ENCODE measurements at regions not wholly inside any gene's neighbourhood (a gene's known extent, or its start where the extent isn't known, plus 50 kb on each side); places are given as distances from the start of the nearest gene placed in this dataset.

GRCh38 chr11:119547511-119547910 is 124.5 kb upstream of the THY1 start:
- no peak overlapping the region for H3K27ac ChIP-seq (ENCODE audit: low read depth in 2 of 2, low read length in 1 of 2)
- no peaks in the 10 kb centered on the region for H3K27me3 ChIP-seq (ENCODE audit: insufficient read depth)
- H3K4me3 ChIP-seq (ENCODE audit: low read depth in 2 of 2, low read length in 1 of 2): no peak overlapping the region
- H3K9ac ChIP-seq: no peak overlapping the region
- no peaks in the 10 kb centered on the region for H3F3A ChIP-seq (replicated peaks; ENCODE audit: insufficient read depth)
- no peaks in the 10 kb centered on the region for H3K79me2 ChIP-seq (ENCODE audit: insufficient read depth)
- H3K36me3 ChIP-seq (replicated peaks in 1 of 2; ENCODE audit: control insufficient read depth in 1 of 2, insufficient read depth in 2 of 2, low read length in 1 of 2): no peaks in the 10 kb centered on the region
- H3K4me1 ChIP-seq (ENCODE audit: control insufficient read depth in 1 of 2, insufficient read depth in 2 of 2, low read depth in 1 of 2, low read length in 1 of 2): no peaks in the 10 kb centered on the region
- H3K4me2 ChIP-seq: no peak overlapping the region
- H3K9me2 ChIP-seq: no peaks in the 10 kb centered on the region
- CTCF ChIA-PET: interaction anchor here (1.3 to 1.6 kb wide), 2 partner anchors 10 to 13 kb away, joined by 5 to 7 read pairs; no protein-coding TSS in a partner anchor
- H3K9me3 ChIP-seq: no peaks in the 10 kb centered on the region
- TF ChIP-seq MXI1 (IDR thresholded peaks at IDR 0.05; ENCODE audit: low read depth, low read length) (no peak), FOSL2 (IDR thresholded peaks at IDR 0.05; ENCODE audit: borderline replicate concordance, low read depth) (no peak), CTCF (IDR thresholded peaks at IDR 0.05) (no peak), RXRA (IDR thresholded peaks at IDR 0.05; ENCODE audit: borderline replicate concordance, low read depth) (no peak), RCOR1 (IDR thresholded peaks at IDR 0.05; ENCODE audit: low read length) (no peak), RFX5 (IDR thresholded peaks at IDR 0.05; ENCODE audit: low read length) (no peak), GATA2 (CRISPR knock-in tag; IDR thresholded peaks at IDR 0.05) (no peak), TAF1 (IDR thresholded peaks at IDR 0.05; ENCODE audit: borderline replicate concordance, low read depth, low read length) (no peak), REST (IDR thresholded peaks at IDR 0.05; ENCODE audit: low read depth, low read length) (no peak), CHD2 (IDR thresholded peaks at IDR 0.05; ENCODE audit: low read length, partially characterized antibody) (no peak), FOXM1 (IDR thresholded peaks at IDR 0.05; ENCODE audit: low read depth) (no peak), EZH2phosphoT487 (IDR thresholded peaks at IDR 0.05; ENCODE audit: borderline replicate concordance, low read depth) (no peak), ZBTB33 (IDR thresholded peaks at IDR 0.05; ENCODE audit: borderline replicate concordance, low read depth) (no peak), POLR2AphosphoS5 (IDR thresholded peaks at IDR 0.05; ENCODE audit: low read depth, low read length) (no peak), SMC3 (IDR thresholded peaks at IDR 0.05; ENCODE audit: low read depth, low read length) (no peak)
- no peak for DNase-seq
- H4K20me1 ChIP-seq (ENCODE audit: insufficient read depth): no peaks in the 10 kb centered on the region
- POLR2A ChIA-PET: no interaction called here
- 43% methylated on average over 3 of the region's 5 CpGs for WGBS (ENCODE audit: low lambda C conversion rate)
- H2AFZ ChIP-seq (ENCODE audit: low read depth): no peak overlapping the region

Measured in SK-N-SH (cell line).